ENCODE measurements at regions not wholly inside any gene's neighbourhood (a gene's known extent, or its start where the extent isn't known, plus 50 kb on each side); places are given as distances from the start of the nearest gene placed in this dataset.

DNA sequence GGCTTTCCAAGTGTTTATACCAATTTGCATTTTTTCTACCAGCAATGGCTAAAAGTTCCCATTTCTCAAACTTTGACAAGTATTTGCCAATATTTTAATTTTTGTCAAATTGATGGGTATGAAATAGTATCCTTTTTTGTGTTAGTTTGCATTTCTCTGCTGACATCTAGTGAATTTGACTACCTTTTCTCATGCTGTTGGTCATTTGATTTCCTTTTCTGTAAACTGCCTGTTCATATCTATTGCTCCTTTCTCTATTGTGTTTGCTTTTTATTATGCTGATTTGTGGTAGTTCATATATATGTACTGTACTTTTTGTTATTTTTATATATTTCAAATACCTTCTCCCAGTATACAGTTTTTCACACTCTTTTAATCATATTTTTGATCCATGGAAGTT lies 149.4 kb downstream of the PMAIP1 start:
- H3K36me3 ChIP-seq: no peaks in the 10 kb centered on the region
- no peaks in the 10 kb centered on the region for H3K4me1 ChIP-seq
- H3K4me3 ChIP-seq: no peak overlapping the region
- DNase-seq (ENCODE audit: low spot score in 2 of 2): no peak
- TF ChIP-seq EP300 (IDR thresholded peaks at IDR 0.05): no peak
- no peak for TF ChIP-seq POLR2A (IDR thresholded peaks at IDR 0.05)
- TF ChIP-seq, protein P1, sequence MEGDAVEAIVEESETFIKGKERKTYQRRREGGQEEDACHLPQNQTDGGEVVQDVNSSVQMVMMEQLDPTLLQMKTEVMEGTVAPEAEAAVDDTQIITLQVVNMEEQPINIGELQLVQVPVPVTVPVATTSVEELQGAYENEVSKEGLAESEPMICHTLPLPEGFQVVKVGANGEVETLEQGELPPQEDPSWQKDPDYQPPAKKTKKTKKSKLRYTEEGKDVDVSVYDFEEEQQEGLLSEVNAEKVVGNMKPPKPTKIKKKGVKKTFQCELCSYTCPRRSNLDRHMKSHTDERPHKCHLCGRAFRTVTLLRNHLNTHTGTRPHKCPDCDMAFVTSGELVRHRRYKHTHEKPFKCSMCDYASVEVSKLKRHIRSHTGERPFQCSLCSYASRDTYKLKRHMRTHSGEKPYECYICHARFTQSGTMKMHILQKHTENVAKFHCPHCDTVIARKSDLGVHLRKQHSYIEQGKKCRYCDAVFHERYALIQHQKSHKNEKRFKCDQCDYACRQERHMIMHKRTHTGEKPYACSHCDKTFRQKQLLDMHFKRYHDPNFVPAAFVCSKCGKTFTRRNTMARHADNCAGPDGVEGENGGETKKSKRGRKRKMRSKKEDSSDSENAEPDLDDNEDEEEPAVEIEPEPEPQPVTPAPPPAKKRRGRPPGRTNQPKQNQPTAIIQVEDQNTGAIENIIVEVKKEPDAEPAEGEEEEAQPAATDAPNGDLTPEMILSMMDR (IDR thresholded peaks at IDR 0.05): no peak
- H3K9me3 ChIP-seq: peaks cover 0 to 11% (median 0%) of the 10 kb centered on the region in 4 donors
- no peak overlapping the region for H3K27ac ChIP-seq
- H3K27me3 ChIP-seq: no peaks in the 10 kb centered on the region

DNA sequence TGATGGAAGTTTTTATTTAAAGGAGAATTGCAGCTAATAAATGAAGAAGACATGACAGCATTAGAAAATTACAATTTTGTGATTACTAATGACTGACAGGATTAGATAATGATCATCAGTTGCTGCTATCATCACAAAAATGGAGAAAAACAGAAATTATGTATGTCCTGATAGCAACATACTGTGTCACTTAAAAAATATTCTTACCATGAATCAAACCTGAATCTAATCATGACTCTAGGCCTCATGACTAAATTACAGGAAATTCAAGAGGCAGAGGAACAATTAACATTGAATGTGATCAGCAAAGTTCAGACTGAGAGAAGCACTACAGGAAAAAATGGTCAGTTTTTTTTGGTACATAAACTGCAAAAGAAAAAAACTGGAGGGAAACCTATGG lies 147.8 kb downstream of the PMAIP1 start:
- Histone ChIP-seq H3K27me3 (no peaks in the 10 kb centered on the region), H3K36me3 (no peaks in the 10 kb centered on the region), H3K4me3 (no peak overlapping the region), H3K27ac (no peak overlapping the region), H3K9me3 (peaks cover 0 to 11% (median 0%) of the 10 kb centered on the region in 4 donors), H3K4me1 (no peaks in the 10 kb centered on the region)
- DNase-seq (ENCODE audit: low spot score in 2 of 2): no peak
- no peak for TF ChIP-seq POLR2A (IDR thresholded peaks at IDR 0.05)
- TF ChIP-seq, protein P1 (IDR thresholded peaks at IDR 0.05): no peak
- no peak for TF ChIP-seq EP300 (IDR thresholded peaks at IDR 0.05)

DNA sequence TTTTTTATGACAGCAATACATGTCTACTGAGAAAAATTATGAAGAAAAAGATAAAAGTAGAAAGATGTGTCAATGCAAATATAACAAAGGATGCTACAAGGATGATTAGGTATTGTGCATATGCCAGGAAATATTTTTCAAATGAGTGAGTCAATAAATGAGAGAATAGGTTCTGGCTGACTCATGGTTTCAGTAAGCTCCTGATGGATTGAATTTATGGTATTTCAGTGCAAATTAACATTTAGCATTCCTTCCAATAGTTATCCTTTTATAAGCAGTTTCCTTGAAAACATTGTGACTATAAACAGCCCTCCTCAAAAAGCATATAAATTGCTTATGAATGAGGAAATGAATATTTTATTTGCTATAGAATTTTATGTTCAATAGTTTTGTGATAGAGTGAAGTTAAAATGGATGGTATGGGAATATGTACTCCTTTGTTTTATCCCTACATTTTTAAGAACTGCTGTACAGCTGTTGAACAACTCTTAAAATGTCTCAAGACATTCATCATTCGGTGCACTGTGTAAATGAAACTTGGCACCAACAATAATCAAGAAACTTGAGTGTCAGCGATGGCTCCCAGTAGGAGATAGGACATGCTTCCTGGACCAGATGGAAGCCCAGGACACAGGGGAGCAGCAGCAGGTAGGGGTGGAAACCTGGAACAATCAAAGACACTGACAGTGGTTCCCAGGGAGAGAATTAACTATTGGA lies 144.7 kb downstream of the PMAIP1 start:
- H3K4me1 ChIP-seq: no peaks in the 10 kb centered on the region
- H3K9me3 ChIP-seq: peaks cover 0 to 5% (median 0%) of the 10 kb centered on the region in 4 donors
- no peaks in the 10 kb centered on the region for H3K27me3 ChIP-seq
- TF ChIP-seq EP300 (IDR thresholded peaks at IDR 0.05) (no peak), POLR2A (IDR thresholded peaks at IDR 0.05) (no peak)
- TF ChIP-seq, protein P1 (IDR thresholded peaks at IDR 0.05): no peak
- H3K36me3 ChIP-seq: no peaks in the 10 kb centered on the region
- H3K4me3 ChIP-seq: no peak overlapping the region
- 53 to 58% methylated on average over 2 of the region's 2 CpGs for WGBS, 2 donors
- H3K27ac ChIP-seq: no peak overlapping the region
- DNase-seq (ENCODE audit: low spot score in 2 of 2): no peak

DNA sequence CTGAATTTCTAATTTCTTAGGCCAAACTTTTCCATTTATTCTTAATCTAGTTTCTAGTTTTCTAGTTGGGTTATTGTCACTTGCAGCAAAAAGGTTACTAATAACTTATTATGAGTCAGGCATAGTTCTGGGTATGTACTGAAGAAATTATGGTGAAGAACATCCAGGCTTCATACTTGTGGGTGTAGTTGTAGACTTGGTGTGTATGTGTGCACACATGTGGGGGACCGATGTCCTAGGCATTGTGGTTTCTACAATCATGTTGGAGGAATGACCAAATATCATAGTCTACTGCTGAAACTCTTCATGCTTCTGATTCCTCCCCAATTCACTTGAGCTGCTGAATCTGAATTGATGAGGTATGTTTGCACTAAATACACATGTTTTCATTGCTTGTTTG lies 141.2 kb downstream of the PMAIP1 start:
- Histone ChIP-seq H3K27ac (no peak overlapping the region), H3K36me3 (no peaks in the 10 kb centered on the region), H3K9me3 (no peaks in the 10 kb centered on the region), H3K4me3 (no peak overlapping the region), H3K4me1 (no peaks in the 10 kb centered on the region), H3K27me3 (no peaks in the 10 kb centered on the region)
- TF ChIP-seq POLR2A (IDR thresholded peaks at IDR 0.05) (no peak), EP300 (IDR thresholded peaks at IDR 0.05) (no peak)
- WGBS, 2 donors: 85 to 96% methylated on average over 1 of the region's 1 CpG
- DNase-seq (ENCODE audit: low spot score in 2 of 2): no peak

DNA sequence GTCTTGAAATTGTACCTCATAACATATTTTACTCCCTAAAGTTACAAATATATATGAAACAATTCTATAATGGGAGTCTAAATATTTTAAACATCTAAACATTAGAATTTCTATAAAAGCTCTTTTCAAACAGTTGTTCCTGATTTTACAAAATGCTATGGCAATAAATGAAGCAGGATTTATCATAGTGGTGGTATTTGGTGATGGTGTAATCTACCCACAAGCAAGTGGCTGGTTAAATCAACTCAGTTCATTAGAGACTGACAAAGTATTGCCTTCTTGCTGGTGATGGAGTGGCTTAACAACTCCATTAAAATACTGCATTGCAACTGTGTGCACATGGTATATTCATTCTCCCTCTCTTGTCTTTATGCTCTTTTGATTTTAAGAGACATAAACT lies 138.9 kb downstream of the PMAIP1 start:
- Histone ChIP-seq H3K9me3 (no peaks in the 10 kb centered on the region), H3K27me3 (no peaks in the 10 kb centered on the region), H3K36me3 (no peaks in the 10 kb centered on the region), H3K27ac (no peak overlapping the region), H3K4me1 (no peaks in the 10 kb centered on the region), H3K4me3 (no peak overlapping the region)
- TF ChIP-seq, protein P1 (IDR thresholded peaks at IDR 0.05): no peak
- no peak for TF ChIP-seq POLR2A (IDR thresholded peaks at IDR 0.05)
- TF ChIP-seq EP300 (IDR thresholded peaks at IDR 0.05): no peak
- DNase-seq (ENCODE audit: low spot score in 2 of 2): no peak

DNA sequence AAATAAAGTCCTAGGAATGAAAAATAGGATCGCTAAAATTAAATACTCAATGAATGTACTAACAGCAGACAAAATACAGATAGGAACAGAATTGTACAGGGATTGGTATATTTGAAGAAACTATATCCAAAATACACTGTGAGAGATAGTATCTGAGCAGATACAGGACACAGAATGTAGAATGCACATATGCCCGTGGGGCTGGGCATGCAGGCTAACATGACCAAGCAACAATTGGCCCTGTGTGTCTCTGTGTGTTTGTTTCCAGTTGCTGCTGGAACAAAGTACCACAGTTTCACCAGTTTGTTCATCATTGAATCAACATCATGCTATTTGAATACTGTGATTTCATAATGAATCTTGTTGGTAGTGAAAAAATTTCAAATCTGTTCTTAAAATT lies 127.6 kb downstream of the PMAIP1 start:
- Histone ChIP-seq H3K9me3 (no peaks in the 10 kb centered on the region), H3K27ac (no peak overlapping the region), H3K27me3 (no peaks in the 10 kb centered on the region), H3K36me3 (no peaks in the 10 kb centered on the region), H3K4me3 (no peak overlapping the region), H3K4me1 (no peaks in the 10 kb centered on the region)
- WGBS, 2 donors: 48 to 55% methylated on average over 2 of the region's 2 CpGs
- TF ChIP-seq POLR2A (IDR thresholded peaks at IDR 0.05): no peak
- no peak for TF ChIP-seq EP300 (IDR thresholded peaks at IDR 0.05)
- TF ChIP-seq, protein P1 (IDR thresholded peaks at IDR 0.05): no peak
- no peak for DNase-seq (ENCODE audit: low spot score in 2 of 2)

Measured in tibial nerve (tissue), 4 donors.